ENCODE measurements at regions not wholly inside any gene's neighbourhood (a gene's known extent, or its start where the extent isn't known, plus 50 kb on each side); places are given as distances from the start of the nearest gene placed in this dataset.

DNA sequence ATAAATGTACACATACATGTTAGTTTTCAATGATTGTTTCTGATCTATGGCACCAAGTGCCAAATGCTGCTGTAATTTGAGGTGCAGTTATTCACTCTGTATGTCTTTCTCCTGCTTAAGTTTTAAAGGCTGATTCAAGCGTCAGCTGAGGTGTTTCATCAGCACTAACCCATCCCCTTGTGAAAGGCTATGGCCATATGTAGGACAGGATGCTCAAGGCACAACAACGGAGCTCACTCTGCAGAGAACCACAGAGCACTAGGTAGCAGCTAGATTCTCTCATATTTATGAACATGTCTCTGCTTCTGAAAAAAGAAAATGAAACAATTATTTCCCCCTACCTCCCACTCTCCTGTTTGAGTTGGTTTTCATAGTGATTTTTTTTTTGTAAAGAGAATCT is 340.0 kb upstream of the TMCO5A start:
- H3K36me3 ChIP-seq (ENCODE audit: control insufficient read depth, insufficient read depth, low read length) = no peaks in the 10 kb centered on the region
- intact Hi-C loops (cut with micrococcal nuclease; ENCODE audit: unreplicated experiment) (no loop called here), in situ Hi-C loops (cut with HindIII; ENCODE audit: low pct_unique_long_range_greater_than_20kb, low sequenced_read_pairs) (no loop called here)
- ATAC-seq (no peak), DNase-seq (ENCODE audit: low read depth, low spot score) (no peak)
- H3K4me1 ChIP-seq (ENCODE audit: control insufficient read depth, insufficient read depth, low read length) = no peaks in the 10 kb centered on the region
- H3K9me3 ChIP-seq (ENCODE audit: control insufficient read depth, insufficient read depth, low read depth, low read length) = peaks cover 3% of the 10 kb centered on the region; the same call in 1 of the 2 replicates
- H3K27me3 ChIP-seq (ENCODE audit: control insufficient read depth, insufficient read depth, low read length) = no peaks in the 10 kb centered on the region
- no peak overlapping the region for H3K4me3 ChIP-seq (ENCODE audit: low read depth in 2 of 2, low read length in 2 of 2)
- TF ChIP-seq, protein P1, sequence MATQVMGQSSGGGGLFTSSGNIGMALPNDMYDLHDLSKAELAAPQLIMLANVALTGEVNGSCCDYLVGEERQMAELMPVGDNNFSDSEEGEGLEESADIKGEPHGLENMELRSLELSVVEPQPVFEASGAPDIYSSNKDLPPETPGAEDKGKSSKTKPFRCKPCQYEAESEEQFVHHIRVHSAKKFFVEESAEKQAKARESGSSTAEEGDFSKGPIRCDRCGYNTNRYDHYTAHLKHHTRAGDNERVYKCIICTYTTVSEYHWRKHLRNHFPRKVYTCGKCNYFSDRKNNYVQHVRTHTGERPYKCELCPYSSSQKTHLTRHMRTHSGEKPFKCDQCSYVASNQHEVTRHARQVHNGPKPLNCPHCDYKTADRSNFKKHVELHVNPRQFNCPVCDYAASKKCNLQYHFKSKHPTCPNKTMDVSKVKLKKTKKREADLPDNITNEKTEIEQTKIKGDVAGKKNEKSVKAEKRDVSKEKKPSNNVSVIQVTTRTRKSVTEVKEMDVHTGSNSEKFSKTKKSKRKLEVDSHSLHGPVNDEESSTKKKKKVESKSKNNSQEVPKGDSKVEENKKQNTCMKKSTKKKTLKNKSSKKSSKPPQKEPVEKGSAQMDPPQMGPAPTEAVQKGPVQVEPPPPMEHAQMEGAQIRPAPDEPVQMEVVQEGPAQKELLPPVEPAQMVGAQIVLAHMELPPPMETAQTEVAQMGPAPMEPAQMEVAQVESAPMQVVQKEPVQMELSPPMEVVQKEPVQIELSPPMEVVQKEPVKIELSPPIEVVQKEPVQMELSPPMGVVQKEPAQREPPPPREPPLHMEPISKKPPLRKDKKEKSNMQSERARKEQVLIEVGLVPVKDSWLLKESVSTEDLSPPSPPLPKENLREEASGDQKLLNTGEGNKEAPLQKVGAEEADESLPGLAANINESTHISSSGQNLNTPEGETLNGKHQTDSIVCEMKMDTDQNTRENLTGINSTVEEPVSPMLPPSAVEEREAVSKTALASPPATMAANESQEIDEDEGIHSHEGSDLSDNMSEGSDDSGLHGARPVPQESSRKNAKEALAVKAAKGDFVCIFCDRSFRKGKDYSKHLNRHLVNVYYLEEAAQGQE (IDR thresholded peaks at IDR 0.05; ENCODE audit: insufficient read depth in 1 of 2, low read depth in 2 of 2, low read length in 1 of 2) = no peak
- TF ChIP-seq POLR2AphosphoS5 (IDR thresholded peaks at IDR 0.05; ENCODE audit: low read depth, low read length) (no peak), TCF7L2 (IDR thresholded peaks at IDR 0.05; ENCODE audit: low read depth, low read length) (no peak)
- TF ChIP-seq, protein P2, sequence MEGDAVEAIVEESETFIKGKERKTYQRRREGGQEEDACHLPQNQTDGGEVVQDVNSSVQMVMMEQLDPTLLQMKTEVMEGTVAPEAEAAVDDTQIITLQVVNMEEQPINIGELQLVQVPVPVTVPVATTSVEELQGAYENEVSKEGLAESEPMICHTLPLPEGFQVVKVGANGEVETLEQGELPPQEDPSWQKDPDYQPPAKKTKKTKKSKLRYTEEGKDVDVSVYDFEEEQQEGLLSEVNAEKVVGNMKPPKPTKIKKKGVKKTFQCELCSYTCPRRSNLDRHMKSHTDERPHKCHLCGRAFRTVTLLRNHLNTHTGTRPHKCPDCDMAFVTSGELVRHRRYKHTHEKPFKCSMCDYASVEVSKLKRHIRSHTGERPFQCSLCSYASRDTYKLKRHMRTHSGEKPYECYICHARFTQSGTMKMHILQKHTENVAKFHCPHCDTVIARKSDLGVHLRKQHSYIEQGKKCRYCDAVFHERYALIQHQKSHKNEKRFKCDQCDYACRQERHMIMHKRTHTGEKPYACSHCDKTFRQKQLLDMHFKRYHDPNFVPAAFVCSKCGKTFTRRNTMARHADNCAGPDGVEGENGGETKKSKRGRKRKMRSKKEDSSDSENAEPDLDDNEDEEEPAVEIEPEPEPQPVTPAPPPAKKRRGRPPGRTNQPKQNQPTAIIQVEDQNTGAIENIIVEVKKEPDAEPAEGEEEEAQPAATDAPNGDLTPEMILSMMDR (IDR thresholded peaks at IDR 0.05) = no peak
- POLR2A ChIA-PET = no interaction called here
- CTCF ChIA-PET = no interaction called here
- H3K27ac ChIP-seq (ENCODE audit: low read length) = no peak overlapping the region
- no TSS peak for BruUV-seq (replicated peaks)

DNA sequence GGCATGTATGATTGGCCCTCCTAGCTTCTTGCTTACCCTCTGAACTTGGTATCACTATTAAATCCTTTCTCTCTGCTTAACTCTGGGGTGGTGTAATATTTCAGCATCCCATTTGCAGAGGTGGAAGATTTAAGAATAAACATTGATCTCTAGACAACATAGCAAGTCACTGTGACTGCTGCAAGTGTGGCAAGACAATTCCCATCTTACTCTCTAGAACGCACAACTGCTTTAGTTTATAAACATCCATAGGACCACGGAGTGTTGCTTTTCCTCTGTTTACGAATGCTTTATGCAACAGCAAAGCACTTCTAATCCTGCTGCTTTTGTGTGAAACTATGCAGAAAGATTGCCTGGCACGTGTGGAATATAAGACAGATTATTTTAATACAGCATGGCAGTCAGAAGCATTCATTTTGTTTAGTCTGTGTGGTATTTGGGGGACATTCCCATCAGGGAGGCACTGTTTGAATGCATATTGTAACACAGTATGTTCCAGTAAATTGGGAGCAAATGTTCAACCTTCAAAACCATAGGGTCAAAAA is 338.9 kb upstream of the TMCO5A start:
- TF ChIP-seq, protein P1 (IDR thresholded peaks at IDR 0.05; ENCODE audit: insufficient read depth in 1 of 2, low read depth in 2 of 2, low read length in 1 of 2) = no peak
- TF ChIP-seq TCF7L2 (IDR thresholded peaks at IDR 0.05; ENCODE audit: low read depth, low read length) (no peak), SIN3A (IDR thresholded peaks at IDR 0.05; ENCODE audit: borderline replicate concordance, insufficient read depth, low read depth, low read length) (no peak), POLR2AphosphoS5 (IDR thresholded peaks at IDR 0.05; ENCODE audit: low read depth, low read length) (no peak)
- TF ChIP-seq, protein P2 (IDR thresholded peaks at IDR 0.05) = no peak
- H3K27me3 ChIP-seq (ENCODE audit: control insufficient read depth, insufficient read depth, low read length) = no peaks in the 10 kb centered on the region
- DNase-seq (ENCODE audit: low read depth, low spot score) = no peak
- in situ Hi-C loops (cut with HindIII; ENCODE audit: low pct_unique_long_range_greater_than_20kb, low sequenced_read_pairs) (no loop called here), intact Hi-C loops (cut with micrococcal nuclease; ENCODE audit: unreplicated experiment) (no loop called here)
- no peaks in the 10 kb centered on the region for H3K36me3 ChIP-seq (ENCODE audit: control insufficient read depth, insufficient read depth, low read length)
- H3K4me3 ChIP-seq (ENCODE audit: low read depth in 2 of 2, low read length in 2 of 2) = no peak overlapping the region
- CTCF ChIA-PET = no interaction called here
- BruUV-seq (replicated peaks) = no TSS peak
- ATAC-seq = no peak
- no peak overlapping the region for H3K27ac ChIP-seq (ENCODE audit: low read length)
- H3K9me3 ChIP-seq (ENCODE audit: control insufficient read depth, insufficient read depth, low read depth, low read length) = peaks cover 3% of the 10 kb centered on the region; the same call in 1 of the 2 replicates
- no peaks in the 10 kb centered on the region for H3K4me1 ChIP-seq (ENCODE audit: control insufficient read depth, insufficient read depth, low read length)
- POLR2A ChIA-PET = no interaction called here

Measured in Panc1 (cell line).